ENCODE measurements at regions not wholly inside any gene's neighbourhood (a gene's known extent, or its start where the extent isn't known, plus 50 kb on each side); places are given as distances from the start of the nearest gene placed in this dataset.

DNA sequence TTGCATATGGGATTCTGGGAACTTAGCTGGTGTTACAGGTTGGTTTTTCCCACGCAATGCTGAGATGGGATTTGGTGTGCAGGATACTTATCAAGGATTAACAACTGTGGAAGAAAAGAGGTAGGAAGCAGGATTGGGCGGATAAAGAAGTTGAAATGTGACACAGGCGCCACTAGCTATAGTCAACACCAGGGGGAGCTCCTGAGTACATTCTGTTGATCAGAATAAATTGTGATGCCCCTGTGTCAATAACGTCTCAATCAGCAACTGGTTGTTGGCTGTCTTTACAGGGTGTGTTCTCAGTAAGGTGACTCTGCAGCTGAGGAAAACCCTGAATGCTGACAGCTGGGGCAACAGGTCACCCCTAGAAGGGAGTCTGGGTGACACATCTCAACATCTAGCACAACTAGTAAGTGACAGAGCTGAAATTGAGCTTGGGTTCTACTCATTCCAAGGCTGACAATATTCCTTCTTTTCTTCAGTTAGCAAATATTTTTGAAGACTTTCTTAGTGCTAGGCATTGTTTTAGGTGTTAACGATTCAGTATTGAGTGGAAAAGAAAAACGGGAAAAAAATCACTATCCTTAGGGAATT lies 143.0 kb downstream of the ARL6IP6 start:
- DNase-seq: peak; percentile 51

DNA sequence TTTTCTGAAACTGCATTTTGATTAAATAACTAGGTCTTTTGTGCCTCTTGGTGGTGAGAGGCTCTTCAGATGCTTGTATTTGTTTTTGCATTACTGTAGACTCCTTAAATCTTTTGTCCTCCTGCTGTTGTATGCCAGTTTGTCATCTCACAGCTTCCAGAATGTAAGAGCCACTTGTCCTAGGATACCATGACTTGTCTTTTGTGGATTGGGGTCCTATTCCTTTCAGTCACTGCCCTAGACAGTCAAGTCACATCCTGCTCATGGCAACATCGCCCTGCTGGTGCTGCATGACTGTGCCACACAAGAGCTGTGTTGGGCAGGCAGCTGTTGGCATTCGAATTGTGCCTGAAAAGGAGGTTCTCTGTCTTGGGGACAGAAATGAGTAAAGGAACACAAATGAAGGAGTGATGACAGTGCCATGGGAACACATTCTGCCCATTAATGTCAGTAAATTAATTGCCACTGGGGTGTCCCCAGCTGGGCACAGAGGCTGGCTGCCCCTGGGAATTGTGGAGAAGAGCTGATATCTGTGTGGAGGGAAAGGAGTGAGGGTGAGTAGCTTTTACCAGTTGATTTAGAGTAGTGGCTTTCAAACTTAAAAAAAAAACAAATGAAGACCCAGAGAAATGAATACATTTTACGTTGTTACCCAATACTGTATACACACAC lies 140.3 kb downstream of the ARL6IP6 start:
- peak; percentile 17 for DNase-seq

DNA sequence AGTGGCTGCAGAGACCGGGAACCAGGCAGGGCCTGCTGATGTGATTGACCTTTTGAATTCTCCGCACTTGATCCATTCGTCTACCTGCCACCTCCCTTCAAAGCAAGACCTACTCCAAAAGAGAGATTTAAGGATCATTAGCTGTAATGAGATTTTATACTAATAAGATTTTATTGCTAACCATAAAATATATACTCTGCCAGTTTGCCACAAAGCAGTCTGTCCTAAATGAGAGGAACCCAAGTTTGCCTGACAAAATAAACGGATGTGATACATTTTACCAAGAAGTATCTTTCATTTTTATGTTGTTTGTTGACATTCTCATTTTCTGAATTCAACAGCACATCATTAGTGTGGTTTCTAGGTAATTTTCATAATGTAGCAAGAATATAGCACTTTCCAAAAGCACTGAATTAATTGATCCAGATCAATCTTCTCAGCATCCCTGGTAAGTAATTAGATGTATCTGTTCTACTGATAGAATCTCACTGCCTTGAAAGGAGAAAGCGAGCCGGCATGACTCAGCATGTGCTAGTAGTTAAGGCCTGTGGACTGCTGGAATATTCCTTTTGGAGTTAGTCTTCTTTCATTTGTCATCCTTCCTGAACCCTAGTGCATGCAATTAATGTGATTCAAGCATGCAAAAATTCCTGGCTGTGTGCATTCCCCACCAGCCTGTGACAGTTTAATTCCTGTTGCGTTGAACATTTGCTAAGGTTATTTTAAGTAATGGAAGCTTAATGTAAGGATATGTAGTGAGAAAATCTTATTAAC lies 128.5 kb downstream of the ARL6IP6 start:
- no peak for DNase-seq

DNA sequence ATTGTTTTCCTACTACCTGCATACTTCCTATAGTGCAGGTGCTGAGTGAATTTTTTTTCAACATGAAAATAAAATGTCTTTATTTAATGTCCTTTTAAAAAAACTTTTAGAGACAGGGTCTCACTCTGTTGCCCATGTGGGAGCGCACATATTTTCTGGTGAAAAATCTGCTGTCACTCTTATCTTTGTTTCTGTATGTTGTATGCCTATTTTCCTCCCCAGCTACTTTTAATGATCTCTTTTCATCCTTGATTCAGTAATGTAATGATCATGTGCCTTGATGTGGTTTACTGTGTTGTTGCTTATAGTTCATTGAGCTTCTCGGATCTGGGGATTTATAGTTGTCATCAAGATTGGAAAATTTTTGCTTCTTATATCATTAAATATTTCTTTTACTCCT lies 117.3 kb downstream of the ARL6IP6 start:
- no peak for DNase-seq

DNA sequence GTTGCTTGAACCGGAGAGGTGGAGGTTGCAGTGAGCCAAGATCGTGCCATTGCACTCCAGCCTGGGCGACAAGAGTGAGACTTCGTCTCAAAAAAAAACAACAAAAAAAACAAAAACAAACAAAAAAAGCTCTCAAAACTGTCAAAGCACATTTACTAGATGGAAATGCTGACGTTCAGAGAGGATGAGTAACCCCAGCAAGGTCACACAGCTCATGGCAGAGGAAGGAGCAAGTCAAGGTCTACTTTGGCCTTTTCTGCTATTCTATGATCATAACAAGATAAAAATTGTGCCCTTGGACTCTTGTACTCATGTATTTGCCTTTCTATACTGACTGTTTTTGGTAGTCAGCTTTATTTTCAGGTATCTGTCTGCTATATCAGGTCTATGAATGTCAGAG lies 109.5 kb downstream of the ARL6IP6 start:
- no peak for DNase-seq

DNA sequence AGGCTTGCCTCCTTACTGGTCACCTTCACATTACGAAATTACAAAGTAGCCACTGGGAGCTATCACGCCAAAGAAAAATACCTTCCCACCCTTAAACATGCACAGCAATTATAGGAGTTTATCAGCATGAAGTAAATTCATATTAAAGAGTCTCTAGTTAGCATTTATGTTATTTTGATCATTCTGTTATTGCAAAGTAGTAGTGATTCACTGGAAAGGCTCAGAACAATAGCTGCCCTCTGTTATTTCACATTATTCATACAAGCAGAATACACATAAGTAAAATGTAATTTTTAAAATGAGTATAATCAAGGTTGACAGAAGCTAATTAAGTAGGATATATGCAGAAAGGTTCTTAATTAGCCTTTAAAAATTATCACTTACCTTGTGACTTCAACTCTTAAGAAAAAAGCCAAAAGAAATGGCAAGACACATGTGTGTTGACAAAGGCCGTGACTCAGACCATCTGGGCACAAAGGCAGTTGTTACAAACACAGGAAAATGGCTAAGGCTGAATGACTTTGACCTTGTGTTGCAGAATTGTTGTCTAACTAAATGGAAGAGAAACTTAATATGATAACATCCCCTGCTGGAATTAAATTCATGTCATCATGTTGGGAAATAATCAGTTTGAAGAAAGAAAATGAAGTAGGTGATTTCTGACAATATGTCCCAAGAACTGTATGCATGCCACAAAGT lies 108.3 kb downstream of the ARL6IP6 start:
- no peak for DNase-seq

DNA sequence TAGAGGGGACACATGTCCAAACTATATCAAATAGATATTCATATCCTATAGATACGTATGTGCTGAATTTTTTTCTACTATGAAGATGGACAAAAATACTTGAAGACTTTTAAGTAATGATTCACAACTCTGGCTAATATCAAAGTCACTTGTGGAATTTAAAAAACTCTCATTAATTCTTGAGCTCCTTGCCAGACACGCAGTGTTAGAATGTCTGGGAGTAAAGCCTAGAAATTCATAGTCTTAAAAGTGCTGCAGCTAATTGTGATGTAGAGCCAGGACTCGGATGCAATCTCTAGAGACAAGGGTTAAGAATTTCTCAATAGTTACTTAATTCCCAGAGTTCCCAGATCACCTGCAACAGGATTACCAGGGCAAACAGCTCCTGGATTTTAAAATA lies 107.4 kb downstream of the ARL6IP6 start:
- DNase-seq: no peak

DNA sequence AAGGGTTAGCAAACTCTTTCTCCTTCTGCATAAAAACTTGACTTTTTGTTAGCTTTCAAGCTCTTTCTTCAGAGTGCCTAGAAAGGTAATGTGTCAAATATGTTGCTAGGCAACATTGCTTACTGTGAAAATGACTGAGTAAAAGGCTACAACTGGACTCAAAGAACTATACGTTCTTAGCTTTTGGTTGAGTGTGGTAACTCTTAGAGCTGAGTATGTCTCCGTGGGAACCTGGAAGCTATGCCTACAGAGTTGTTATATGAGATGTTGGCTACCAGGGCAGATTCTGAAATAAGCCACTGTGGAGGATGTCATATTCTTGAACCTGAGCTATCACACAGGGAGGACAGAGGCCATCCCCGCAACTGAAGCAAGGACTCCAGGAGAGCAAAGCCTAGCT lies 105.5 kb downstream of the ARL6IP6 start:
- no peak for DNase-seq

DNA sequence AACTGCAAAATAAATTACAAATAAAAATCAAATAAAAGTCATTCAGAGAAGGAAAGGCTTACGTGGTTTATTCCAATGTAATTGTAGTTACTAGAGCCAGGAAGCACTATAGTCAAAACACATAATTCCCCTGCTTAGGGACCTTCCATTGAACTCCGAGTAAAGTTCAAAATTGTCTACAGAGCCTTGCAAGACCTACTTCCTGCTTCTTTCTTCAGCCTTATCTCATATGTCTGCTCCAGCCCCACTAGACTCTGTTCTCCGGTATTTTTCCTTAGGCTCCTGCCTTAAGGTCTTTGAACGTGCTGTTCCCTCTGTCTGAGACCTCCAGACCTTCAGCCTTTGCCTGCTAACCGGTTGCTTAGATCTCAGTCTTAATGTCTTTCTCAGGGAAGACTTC lies 104.3 kb downstream of the ARL6IP6 start:
- no peak for DNase-seq

DNA sequence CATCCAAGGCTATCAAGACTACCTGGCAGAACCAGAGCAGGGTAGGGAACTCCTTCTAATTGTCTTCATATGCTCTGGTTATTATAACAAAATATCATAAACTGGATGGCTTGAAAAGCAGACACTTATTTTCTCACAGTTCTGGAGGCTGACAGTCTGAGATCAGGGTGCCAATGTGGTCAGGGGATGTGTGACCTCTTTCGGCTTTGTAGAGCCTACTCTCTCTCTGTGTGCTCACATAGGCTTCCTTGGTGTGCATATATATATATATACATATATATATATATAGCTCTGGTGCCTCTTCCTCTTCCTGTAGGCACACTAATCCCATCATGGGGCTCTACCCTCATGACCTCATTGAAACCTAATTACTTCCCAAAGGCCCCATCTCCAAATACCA lies 101.6 kb downstream of the ARL6IP6 start:
- DNase-seq: no peak

DNA sequence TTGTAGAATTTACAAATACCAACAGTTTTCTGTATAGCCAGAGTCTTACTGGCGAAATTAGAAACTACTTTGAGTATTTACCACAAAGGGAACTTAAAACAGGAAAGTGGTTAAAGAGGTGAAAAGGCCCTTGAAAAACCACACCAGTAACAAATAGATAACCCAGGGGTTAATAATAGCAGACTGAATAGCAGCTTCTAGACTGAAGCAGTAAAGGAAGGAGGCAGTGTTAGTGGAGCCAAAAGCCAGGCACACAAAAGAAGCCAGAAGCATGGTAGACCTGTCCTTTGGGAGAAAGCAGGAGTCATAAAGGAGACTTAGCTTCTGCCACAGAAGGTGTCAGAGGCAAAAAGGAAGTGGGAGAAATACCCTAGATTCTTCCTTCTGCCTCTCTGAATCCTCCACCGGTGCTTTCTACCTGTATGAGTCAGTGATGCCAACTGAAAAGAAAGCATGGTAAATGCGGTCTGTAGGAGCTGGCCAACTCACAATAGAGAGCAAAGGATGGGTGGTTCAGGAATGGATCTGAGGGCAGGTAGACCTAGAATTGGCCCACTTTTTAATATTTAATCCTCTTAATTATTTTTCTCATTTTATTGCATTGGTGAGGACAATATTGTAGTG lies 97.3 kb downstream of the ARL6IP6 start:
- DNase-seq: no peak

DNA sequence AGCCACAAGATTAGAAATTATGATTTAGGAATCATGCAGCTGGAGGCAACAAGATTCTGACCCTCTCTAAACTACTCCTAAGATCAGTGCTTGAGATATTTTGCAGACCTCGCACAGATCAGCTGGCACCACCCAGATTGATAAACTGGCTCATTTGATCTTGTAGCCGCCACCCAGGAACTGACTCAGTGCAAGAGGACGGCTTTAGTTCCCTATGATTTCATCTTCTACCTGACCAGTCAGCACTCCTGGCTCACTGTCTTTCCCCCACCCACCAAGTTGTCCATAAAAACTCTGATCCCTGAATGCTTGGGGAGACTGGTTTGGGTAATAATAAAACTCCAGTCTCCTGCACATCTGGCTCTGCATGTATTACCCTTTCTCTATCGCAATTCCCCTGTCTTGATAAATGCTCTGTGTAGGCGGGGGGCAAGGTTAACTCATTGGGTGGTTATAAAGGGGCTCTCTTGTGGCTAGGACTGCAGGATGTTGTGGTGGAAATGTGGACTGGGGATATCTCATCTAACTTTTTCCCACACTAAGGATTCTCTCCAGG lies 96.1 kb downstream of the ARL6IP6 start:
- no peak for DNase-seq

DNA sequence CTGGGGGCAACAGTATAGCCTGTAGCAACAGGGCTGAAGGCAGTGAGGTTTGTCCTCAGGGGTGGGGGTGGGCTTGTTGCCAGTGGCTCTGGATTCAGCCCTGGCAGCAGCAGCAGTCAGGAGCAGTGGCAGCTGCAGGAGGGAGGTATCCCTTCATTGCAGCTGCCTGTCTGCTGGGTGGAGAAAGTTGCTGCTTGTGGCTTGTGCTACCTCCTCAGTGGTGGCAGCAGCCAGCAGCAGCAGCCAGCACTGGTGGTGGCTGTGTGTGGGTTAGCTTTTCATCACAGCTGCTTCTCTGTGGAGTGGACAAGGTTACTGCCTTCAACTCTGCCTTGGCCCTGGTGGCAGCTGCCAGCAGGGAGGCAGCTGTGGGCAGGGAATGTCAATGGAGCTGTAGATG lies 94.9 kb downstream of the ARL6IP6 start:
- DNase-seq: no peak

Measured in NCI-H2029 (cell line).